SKM-1 (cell line): ENCODE measurements at regions not wholly inside any gene's neighbourhood (a gene's known extent, or its start where the extent isn't known, plus 50 kb on each side); places are given as distances from the start of the nearest gene placed in this dataset.

ENCODE experiments used
- DNase-seq: peaks from one replicate; lab custom pipeline; 2025; ENCODE audit not compliant: unreplicated experiment; lab: John Stamatoyannopoulos, UW

GRCh38 chr14:56870336-56870735 lies 60.1 kb upstream of the OTX2 start:
- DNase-seq: no peak

- no peak for DNase-seq
These were observed 58.4 kb upstream of the OTX2 start for GRCh38 chr14:56868660-56869059.

GRCh38 chr14:56862836-56863235 lies 52.6 kb upstream of the OTX2 start:
- no peak for DNase-seq

- no peak for DNase-seq
These were observed 50.2 kb upstream of the OTX2 start for GRCh38 chr14:56860441-56860840.
